ENCODE measurements at regions not wholly inside any gene's neighbourhood (a gene's known extent, or its start where the extent isn't known, plus 50 kb on each side); places are given as distances from the start of the nearest gene placed in this dataset.

- Histone ChIP-seq H3K4me3 (replicated peaks in 1 of 2; ENCODE audit: low read depth in 1 of 2, low read length in 2 of 2) (no peak overlapping the region), H4K20me1 (ENCODE audit: insufficient read depth) (no peaks in the 10 kb centered on the region), H3K4me1 (ENCODE audit: control insufficient read depth in 1 of 2, insufficient read depth in 2 of 2, low read length in 2 of 2) (no peaks in the 10 kb centered on the region), H3K36me3 (ENCODE audit: control insufficient read depth in 1 of 2, insufficient read depth in 2 of 2, low read length in 2 of 2) (no peaks in the 10 kb centered on the region), H3K9ac (ENCODE audit: low read length) (no peak overlapping the region), H3K9me2 (ENCODE audit: insufficient read depth) (no peaks in the 10 kb centered on the region), H3K27ac (ENCODE audit: low read depth, low read length) (no peak overlapping the region), H3K79me2 (ENCODE audit: insufficient read depth, low read length) (no peaks in the 10 kb centered on the region), H2AFZ (ENCODE audit: low read depth, low read length, poor library complexity, severe bottlenecking) (no peak overlapping the region), H3K4me2 (ENCODE audit: low read length) (no peak overlapping the region), H3K9me3 (ENCODE audit: control insufficient read depth in 1 of 2, insufficient read depth in 1 of 2, low read depth in 1 of 2, low read length in 2 of 2) (peaks cover 36 to 69% of the 10 kb centered on the region in 2 experiments; a peak in 3 of 4 replicates), H3K27me3 (ENCODE audit: insufficient read depth, low read length) (no peaks in the 10 kb centered on the region)
- ChIA-PET POLR2A (no interaction called here), RAD21 (ENCODE audit: low non-redundant PET in 1 of 2, low total read pairs in 2 of 2, uncharacterized antibody in 2 of 2, unreplicated experiment in 2 of 2) (no interaction called here), CTCF (no interaction called here)
- intact Hi-C loops (cut with micrococcal nuclease): no loop called here
- no peak for DNase-seq (ENCODE audit: low read depth, low spot score)
- BruUV-seq (replicated peaks): no TSS peak
- no peak for TF ChIP-seq ELF1 (IDR thresholded peaks at IDR 0.05; ENCODE audit: borderline replicate concordance, low read depth)
- TF ChIP-seq EZH2 (IDR thresholded peaks at IDR 0.05): no peak
- no peak for TF ChIP-seq SP1 (IDR thresholded peaks at IDR 0.05; ENCODE audit: low read depth)
- no peak for TF ChIP-seq TCF7L2 (IDR thresholded peaks at IDR 0.05; ENCODE audit: borderline replicate concordance, extremely low read depth, insufficient read depth, insufficient read length)
- TF ChIP-seq, protein P1, sequence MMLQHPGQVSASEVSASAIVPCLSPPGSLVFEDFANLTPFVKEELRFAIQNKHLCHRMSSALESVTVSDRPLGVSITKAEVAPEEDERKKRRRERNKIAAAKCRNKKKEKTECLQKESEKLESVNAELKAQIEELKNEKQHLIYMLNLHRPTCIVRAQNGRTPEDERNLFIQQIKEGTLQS (IDR thresholded peaks at IDR 0.05): no peak
- no peak for TF ChIP-seq EGR1 (IDR thresholded peaks at IDR 0.05; ENCODE audit: low read depth)
- no peak for TF ChIP-seq CBX3 (IDR thresholded peaks at IDR 0.05; ENCODE audit: low read depth)
- TF ChIP-seq ZNF274 (IDR thresholded peaks at IDR 0.05; ENCODE audit: low read depth, low read length): no peak
- TF ChIP-seq, protein P2, sequence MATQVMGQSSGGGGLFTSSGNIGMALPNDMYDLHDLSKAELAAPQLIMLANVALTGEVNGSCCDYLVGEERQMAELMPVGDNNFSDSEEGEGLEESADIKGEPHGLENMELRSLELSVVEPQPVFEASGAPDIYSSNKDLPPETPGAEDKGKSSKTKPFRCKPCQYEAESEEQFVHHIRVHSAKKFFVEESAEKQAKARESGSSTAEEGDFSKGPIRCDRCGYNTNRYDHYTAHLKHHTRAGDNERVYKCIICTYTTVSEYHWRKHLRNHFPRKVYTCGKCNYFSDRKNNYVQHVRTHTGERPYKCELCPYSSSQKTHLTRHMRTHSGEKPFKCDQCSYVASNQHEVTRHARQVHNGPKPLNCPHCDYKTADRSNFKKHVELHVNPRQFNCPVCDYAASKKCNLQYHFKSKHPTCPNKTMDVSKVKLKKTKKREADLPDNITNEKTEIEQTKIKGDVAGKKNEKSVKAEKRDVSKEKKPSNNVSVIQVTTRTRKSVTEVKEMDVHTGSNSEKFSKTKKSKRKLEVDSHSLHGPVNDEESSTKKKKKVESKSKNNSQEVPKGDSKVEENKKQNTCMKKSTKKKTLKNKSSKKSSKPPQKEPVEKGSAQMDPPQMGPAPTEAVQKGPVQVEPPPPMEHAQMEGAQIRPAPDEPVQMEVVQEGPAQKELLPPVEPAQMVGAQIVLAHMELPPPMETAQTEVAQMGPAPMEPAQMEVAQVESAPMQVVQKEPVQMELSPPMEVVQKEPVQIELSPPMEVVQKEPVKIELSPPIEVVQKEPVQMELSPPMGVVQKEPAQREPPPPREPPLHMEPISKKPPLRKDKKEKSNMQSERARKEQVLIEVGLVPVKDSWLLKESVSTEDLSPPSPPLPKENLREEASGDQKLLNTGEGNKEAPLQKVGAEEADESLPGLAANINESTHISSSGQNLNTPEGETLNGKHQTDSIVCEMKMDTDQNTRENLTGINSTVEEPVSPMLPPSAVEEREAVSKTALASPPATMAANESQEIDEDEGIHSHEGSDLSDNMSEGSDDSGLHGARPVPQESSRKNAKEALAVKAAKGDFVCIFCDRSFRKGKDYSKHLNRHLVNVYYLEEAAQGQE (IDR thresholded peaks at IDR 0.05; ENCODE audit: low read depth): no peak
- no peak for TF ChIP-seq ZFX (IDR thresholded peaks at IDR 0.05)
- TF ChIP-seq SRF (IDR thresholded peaks at IDR 0.05; ENCODE audit: low read depth): no peak
- no peak for ATAC-seq
These were observed 218.9 kb upstream of the SORCS1 start for GRCh38 chr10:107383357-107383756.

All from HCT116 (cell line).